ENCODE measurements at regions not wholly inside any gene's neighbourhood (a gene's known extent, or its start where the extent isn't known, plus 50 kb on each side); places are given as distances from the start of the nearest gene placed in this dataset.
A peak's percentile ranks its signal among the peaks of the same experiment; 100 is the strongest.

DNA sequence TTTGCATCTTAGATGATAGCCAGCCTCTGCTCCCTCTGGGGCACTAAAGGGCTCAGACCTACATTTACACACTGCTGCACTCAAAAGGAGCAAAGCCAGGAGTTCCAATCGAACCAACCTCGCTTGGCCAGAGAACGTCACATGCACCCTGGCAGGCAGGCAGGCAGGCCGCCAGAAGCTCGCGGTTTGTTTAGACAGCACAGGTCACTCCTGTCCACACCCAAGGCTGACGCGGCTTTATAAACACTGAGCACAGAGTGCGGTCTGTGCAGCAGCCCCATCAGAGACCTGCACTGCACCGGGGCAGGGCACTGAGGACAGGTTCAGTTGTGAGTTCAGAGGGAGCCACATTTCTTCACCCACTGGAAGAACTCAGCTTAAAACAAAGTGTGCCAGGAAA, 143.9 kb downstream of the BCOR start:
- RAD21 ChIA-PET (ENCODE audit: low non-redundant PET in 1 of 2, low total read pairs in 2 of 2, uncharacterized antibody in 2 of 2, unreplicated experiment in 2 of 2), result no interaction called here
- Histone ChIP-seq H3K27ac (ENCODE audit: low read depth, low read length) (no peak overlapping the region), H3K27me3 (ENCODE audit: insufficient read depth, low read length) (no peaks in the 10 kb centered on the region), H4K20me1 (ENCODE audit: insufficient read depth) (no peaks in the 10 kb centered on the region), H3K36me3 (ENCODE audit: control insufficient read depth in 1 of 2, insufficient read depth in 2 of 2, low read length in 2 of 2) (no peaks in the 10 kb centered on the region), H2AFZ (ENCODE audit: low read depth, low read length, poor library complexity, severe bottlenecking) (no peak overlapping the region), H3K4me3 (replicated peaks in 1 of 2; ENCODE audit: low read depth in 1 of 2, low read length in 2 of 2) (peak overlapping the region in 1 of 2 experiments; percentile 26; a peak in 2 of 4 replicates), H3K79me2 (ENCODE audit: insufficient read depth, low read length) (no peaks in the 10 kb centered on the region), H3K9me3 (ENCODE audit: control insufficient read depth in 1 of 2, insufficient read depth in 1 of 2, low read depth in 1 of 2, low read length in 2 of 2) (no peaks in the 10 kb centered on the region), H3K4me1 (ENCODE audit: control insufficient read depth in 1 of 2, insufficient read depth in 2 of 2, low read length in 2 of 2) (peaks cover 23 to 39% of the 10 kb centered on the region in 2 experiments), H3K9me2 (ENCODE audit: insufficient read depth) (no peaks in the 10 kb centered on the region), H3K4me2 (ENCODE audit: low read length) (peak overlapping the region; percentile 72), H3K9ac (ENCODE audit: low read length) (0 out of 2 replicates have a peak overlapping the region, but pooled peaks have one; percentile 17)
- CTCF ChIA-PET, result no interaction called here
- DNase-seq (ENCODE audit: low read depth, low spot score) (peak; percentile 68), ATAC-seq (peak; percentile 93)
- BruUV-seq (replicated peaks), result no TSS peak
- no peak for TF ChIP-seq ZFX (IDR thresholded peaks at IDR 0.05)
- no peak for TF ChIP-seq CBX3 (IDR thresholded peaks at IDR 0.05; ENCODE audit: low read depth)
- peak; percentile 46; the same call in 1 of the 2 replicates for TF ChIP-seq POLR2AphosphoS5 (IDR thresholded peaks at IDR 0.05; ENCODE audit: low read depth, low read length)
- TF ChIP-seq ELF1 (IDR thresholded peaks at IDR 0.05; ENCODE audit: borderline replicate concordance, low read depth), result no peak
- TF ChIP-seq EZH2 (IDR thresholded peaks at IDR 0.05), result no peak
- peak; percentile 34 for TF ChIP-seq TCF7L2 (IDR thresholded peaks at IDR 0.05; ENCODE audit: borderline replicate concordance, extremely low read depth, insufficient read depth, insufficient read length)
- POLR2A ChIA-PET, result no interaction called here
- intact Hi-C loops (cut with micrococcal nuclease), result no loop called here

DNA sequence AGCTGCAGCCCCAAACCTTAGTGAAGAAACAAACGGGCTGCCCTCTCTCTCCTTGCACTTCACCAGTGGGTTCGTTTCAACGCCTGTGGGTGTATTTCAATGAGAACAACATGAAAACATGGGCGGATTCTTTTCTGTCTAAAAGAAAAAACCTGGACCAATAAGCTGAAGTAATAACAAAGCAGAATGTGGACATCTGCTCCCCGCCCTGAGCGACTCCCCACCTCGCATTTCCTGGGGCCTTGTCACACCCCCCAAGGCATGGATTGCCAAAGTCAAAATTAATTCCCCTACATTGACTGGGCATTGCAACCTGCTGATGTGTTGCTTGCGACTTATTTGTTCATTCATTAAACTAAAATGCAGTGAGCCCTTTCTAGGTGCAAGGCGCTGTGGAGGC, 142.9 kb downstream of the BCOR start:
- DNase-seq (ENCODE audit: low read depth, low spot score), result no peak
- TF ChIP-seq FOSL1 (IDR thresholded peaks at IDR 0.05; ENCODE audit: low read depth), result no peak
- Histone ChIP-seq H3K9me2 (ENCODE audit: insufficient read depth) (no peaks in the 10 kb centered on the region), H3K9ac (ENCODE audit: low read length) (no peak overlapping the region), H4K20me1 (ENCODE audit: insufficient read depth) (no peaks in the 10 kb centered on the region), H3K27ac (ENCODE audit: low read depth, low read length) (no peak overlapping the region), H3K9me3 (ENCODE audit: control insufficient read depth in 1 of 2, insufficient read depth in 1 of 2, low read depth in 1 of 2, low read length in 2 of 2) (no peaks in the 10 kb centered on the region), H3K36me3 (ENCODE audit: control insufficient read depth in 1 of 2, insufficient read depth in 2 of 2, low read length in 2 of 2) (no peaks in the 10 kb centered on the region), H2AFZ (ENCODE audit: low read depth, low read length, poor library complexity, severe bottlenecking) (no peak overlapping the region), H3K4me3 (replicated peaks in 1 of 2; ENCODE audit: low read depth in 1 of 2, low read length in 2 of 2) (no peak overlapping the region), H3K27me3 (ENCODE audit: insufficient read depth, low read length) (no peaks in the 10 kb centered on the region), H3K79me2 (ENCODE audit: insufficient read depth, low read length) (no peaks in the 10 kb centered on the region), H3K4me2 (ENCODE audit: low read length) (peak overlapping the region; percentile 12; the same call in 1 of the 2 replicates), H3K4me1 (ENCODE audit: control insufficient read depth in 1 of 2, insufficient read depth in 2 of 2, low read length in 2 of 2) (peaks cover 23 to 39% of the 10 kb centered on the region in 2 experiments)
- CTCF ChIA-PET, result no interaction called here
- POLR2A ChIA-PET, result no interaction called here
- no TSS peak for BruUV-seq (replicated peaks)
- intact Hi-C loops (cut with micrococcal nuclease), result no loop called here
- ATAC-seq, result no peak
- RAD21 ChIA-PET (ENCODE audit: low non-redundant PET in 1 of 2, low total read pairs in 2 of 2, uncharacterized antibody in 2 of 2, unreplicated experiment in 2 of 2), result no interaction called here

All from HCT116 (cell line).